Spleen (tissue), 7 donors: ENCODE measurements at regions not wholly inside any gene's neighbourhood (a gene's known extent, or its start where the extent isn't known, plus 50 kb on each side); places are given as distances from the start of the nearest gene placed in this dataset.

Experiments
- CTCF ChIP-seq, 11 experiments: fragments of 200-600 bp in 7 of 11; fragments of 450-650 bp in 4 of 11; sonication (generic) in 4 of 11; IDR thresholded peaks in 8 of 11; conservative IDR thresholded peaks in 3 of 11; 1 replicate in 7 of 11; 2 replicates in 4 of 11; pipeline versions ENCODE4 v1.4.0 to v1.8.0; 2016 to 2021; ENCODE audit warnings: antibody characterized with exemption in 11 of 11, inconsistent platforms in 4 of 11, mild to moderate bottlenecking in 1 of 11
- POLR2A ChIP-seq, 3 donors: fragments of 450-650 bp; IDR thresholded peaks; one replicate each; pipeline ENCODE4 v1.5.1; 2017; ENCODE audit warnings: antibody characterized with exemption in 3 of 3, mild to moderate bottlenecking in 1 of 3
- POLR2AphosphoS5 ChIP-seq, 3 donors: sonication (generic); formaldehyde crosslinking; IDR thresholded peaks; one replicate each; pipeline ENCODE4 v1.5.1; 2017; ENCODE audit warnings: antibody characterized with exemption in 3 of 3
- donor health status: DM: no; HTN: no; CAD: no; lungs with moderate emphysema.
- donor health status: DM: no; HTN: no; CAD: no.
- donor health status: DM: no; HTN: no; CAD: no.

- no peak for TF ChIP-seq POLR2A (IDR thresholded peaks at IDR 0.05)
- no peak for TF ChIP-seq CTCF (IDR thresholded peaks at IDR 0.05 in 8 of 11, conservative IDR thresholded peaks at IDR 0.05 in 3 of 11)
- no peak for TF ChIP-seq POLR2AphosphoS5 (IDR thresholded peaks at IDR 0.05)
Measured at GRCh38 chr7:13627455-13627854, 362.0 kb downstream of the ETV1 start.
